OCI-LY7 (cell line): ENCODE measurements at regions not wholly inside any gene's neighbourhood (a gene's known extent, or its start where the extent isn't known, plus 50 kb on each side); places are given as distances from the start of the nearest gene placed in this dataset.

Experiments
- EZH2phosphoT487 ChIP-seq: fragments of 200-600 bp; sonication (generic); IDR thresholded peaks from 2 replicates; pipeline ENCODE4 v1.6.1; 2018; ENCODE audit warnings: low read depth, borderline replicate concordance, mild to moderate bottlenecking, mixed run types, antibody characterized with exemption, low read length, moderate library complexity, mixed read lengths
- TF ChIP-seq, protein P1 (sequence below): fragments of 200-600 bp; sonication (generic); conservative IDR thresholded peaks from 2 replicates; pipeline ENCODE4 v1.5.1; 2014; ENCODE audit warnings: mild to moderate bottlenecking, antibody characterized with exemption, low read length, moderate library complexity, mixed read lengths

DNA sequence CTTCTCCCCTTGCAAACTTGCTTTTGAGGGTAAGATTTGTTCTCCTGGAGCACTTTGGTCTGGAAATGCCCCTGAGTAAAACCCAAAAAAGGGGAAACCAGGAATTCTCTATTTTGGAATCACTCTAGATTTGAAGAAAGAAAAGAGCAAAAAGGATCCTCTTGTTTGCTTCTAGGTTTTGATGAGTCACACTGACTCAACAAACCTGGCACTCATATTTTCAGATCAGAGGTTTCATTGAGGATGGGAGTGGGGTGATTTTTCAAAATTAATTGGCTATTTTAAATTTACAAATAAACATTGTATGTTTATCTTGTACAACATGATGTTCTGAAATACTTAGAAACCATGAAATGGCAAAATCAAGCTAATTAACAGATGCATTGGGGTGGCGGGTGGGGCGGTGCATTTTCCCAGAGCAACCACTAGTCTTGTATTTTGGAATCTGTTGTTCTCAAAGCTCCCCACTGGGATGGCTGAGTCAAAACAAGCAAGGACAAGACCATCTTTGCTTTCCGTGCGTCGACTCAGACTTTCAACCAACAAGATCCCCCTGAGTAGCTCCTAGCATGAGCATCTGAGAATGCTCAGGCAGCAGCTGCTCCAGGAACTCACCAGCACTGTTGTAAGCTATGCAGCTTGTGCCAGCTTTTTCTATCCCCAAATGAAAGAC lies 451.4 kb downstream of the WDR72 start:
- TF ChIP-seq EZH2phosphoT487 = no peak
- TF ChIP-seq, protein P1, sequence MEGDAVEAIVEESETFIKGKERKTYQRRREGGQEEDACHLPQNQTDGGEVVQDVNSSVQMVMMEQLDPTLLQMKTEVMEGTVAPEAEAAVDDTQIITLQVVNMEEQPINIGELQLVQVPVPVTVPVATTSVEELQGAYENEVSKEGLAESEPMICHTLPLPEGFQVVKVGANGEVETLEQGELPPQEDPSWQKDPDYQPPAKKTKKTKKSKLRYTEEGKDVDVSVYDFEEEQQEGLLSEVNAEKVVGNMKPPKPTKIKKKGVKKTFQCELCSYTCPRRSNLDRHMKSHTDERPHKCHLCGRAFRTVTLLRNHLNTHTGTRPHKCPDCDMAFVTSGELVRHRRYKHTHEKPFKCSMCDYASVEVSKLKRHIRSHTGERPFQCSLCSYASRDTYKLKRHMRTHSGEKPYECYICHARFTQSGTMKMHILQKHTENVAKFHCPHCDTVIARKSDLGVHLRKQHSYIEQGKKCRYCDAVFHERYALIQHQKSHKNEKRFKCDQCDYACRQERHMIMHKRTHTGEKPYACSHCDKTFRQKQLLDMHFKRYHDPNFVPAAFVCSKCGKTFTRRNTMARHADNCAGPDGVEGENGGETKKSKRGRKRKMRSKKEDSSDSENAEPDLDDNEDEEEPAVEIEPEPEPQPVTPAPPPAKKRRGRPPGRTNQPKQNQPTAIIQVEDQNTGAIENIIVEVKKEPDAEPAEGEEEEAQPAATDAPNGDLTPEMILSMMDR = no peak
